ENCODE measurements at regions not wholly inside any gene's neighbourhood (a gene's known extent, or its start where the extent isn't known, plus 50 kb on each side); places are given as distances from the start of the nearest gene placed in this dataset.

GRCh38 chr6:12603673-12604049, 112.9 kb upstream of the PHACTR1 start:
- H3K27ac ChIP-seq: no peak overlapping the region
- no peaks in the 10 kb centered on the region for H3K4me1 ChIP-seq
- no peak overlapping the region for H3K4me3 ChIP-seq
- intact Hi-C loops (cut with DNase I): loop anchor here in 1 of 3 donors (5.0 to 10.0 kb wide), 2 partner anchors 311 to 949 kb away; partner anchors contain the start of gene EDN1
- no peaks in the 10 kb centered on the region for H3K27me3 ChIP-seq
- FAIRE-seq (no peak), DNase-seq (no peak), ATAC-seq (no peak)
- H3K36me3 ChIP-seq: no peaks in the 10 kb centered on the region
- 57% methylated on average over 3 of the region's 3 CpGs for WGBS, 2 donors
- TF ChIP-seq, protein P1, sequence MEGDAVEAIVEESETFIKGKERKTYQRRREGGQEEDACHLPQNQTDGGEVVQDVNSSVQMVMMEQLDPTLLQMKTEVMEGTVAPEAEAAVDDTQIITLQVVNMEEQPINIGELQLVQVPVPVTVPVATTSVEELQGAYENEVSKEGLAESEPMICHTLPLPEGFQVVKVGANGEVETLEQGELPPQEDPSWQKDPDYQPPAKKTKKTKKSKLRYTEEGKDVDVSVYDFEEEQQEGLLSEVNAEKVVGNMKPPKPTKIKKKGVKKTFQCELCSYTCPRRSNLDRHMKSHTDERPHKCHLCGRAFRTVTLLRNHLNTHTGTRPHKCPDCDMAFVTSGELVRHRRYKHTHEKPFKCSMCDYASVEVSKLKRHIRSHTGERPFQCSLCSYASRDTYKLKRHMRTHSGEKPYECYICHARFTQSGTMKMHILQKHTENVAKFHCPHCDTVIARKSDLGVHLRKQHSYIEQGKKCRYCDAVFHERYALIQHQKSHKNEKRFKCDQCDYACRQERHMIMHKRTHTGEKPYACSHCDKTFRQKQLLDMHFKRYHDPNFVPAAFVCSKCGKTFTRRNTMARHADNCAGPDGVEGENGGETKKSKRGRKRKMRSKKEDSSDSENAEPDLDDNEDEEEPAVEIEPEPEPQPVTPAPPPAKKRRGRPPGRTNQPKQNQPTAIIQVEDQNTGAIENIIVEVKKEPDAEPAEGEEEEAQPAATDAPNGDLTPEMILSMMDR (IDR thresholded peaks at IDR 0.05): no peak
- H3K9me3 ChIP-seq: no peaks in the 10 kb centered on the region

DNA sequence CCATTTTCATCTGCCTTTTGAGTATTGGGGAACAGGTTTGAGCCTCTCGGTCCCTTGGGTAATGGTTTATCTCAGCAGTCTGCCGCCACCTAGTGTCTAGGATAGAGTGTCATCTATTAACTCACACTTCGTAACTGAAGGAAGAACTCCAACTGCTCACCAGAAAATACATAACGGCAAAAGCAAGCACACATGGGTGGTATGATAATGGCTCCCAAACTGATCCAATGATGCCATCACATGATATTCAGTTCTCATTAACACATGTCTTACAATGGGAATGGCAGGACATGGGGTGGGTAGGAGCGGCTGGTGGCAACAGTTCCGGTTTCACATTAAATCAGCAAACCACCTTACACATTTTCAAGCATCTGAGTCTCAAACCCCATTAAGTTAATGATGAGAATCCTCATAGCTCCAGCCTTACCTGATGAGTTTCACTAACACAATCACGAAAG, 110.7 kb upstream of the PHACTR1 start:
- no peaks in the 10 kb centered on the region for H3K9me3 ChIP-seq
- TF ChIP-seq, protein P1 (IDR thresholded peaks at IDR 0.05): peak; percentile 19 to 57 (median 54)
- FAIRE-seq (peak; percentile 56), DNase-seq (peak in 3 of 6 donors; percentile 34 to 53 (median 51)), ATAC-seq (peak; percentile 83 to 94 (median 90))
- no peaks in the 10 kb centered on the region for H3K27me3 ChIP-seq
- no peaks in the 10 kb centered on the region for H3K4me1 ChIP-seq
- no peaks in the 10 kb centered on the region for H3K36me3 ChIP-seq
- intact Hi-C loops (cut with DNase I): loop anchor here in 1 of 3 donors (10.0 kb wide), 1 partner anchor 951 kb away; no protein-coding TSS in a partner anchor
- H3K27ac ChIP-seq: no peak overlapping the region
- no peak overlapping the region for H3K4me3 ChIP-seq
- 38 to 41% methylated on average over 7 of the region's 7 CpGs for WGBS, 2 donors

DNA sequence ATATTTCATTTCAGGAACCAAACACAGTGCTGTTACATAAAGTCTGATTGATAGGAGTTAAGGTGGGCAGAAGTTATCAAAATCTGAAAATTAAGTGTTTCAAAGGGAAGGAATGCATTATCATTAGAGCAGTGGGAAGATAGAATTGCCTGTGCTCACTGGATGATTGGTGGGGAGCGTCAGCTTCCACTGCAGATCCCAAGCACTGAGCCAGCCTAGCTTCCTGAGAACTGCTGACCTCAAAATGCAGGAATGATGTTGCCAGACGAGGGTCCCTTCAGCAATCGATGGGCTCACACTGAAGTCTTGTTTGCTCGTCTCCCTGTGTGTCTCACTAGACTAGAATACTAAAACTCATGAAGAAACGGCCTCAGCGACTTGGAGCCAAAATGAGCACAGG, 110.0 kb upstream of the PHACTR1 start:
- Histone ChIP-seq H3K4me1 (no peaks in the 10 kb centered on the region), H3K36me3 (no peaks in the 10 kb centered on the region), H3K9me3 (no peaks in the 10 kb centered on the region), H3K27me3 (no peaks in the 10 kb centered on the region), H3K4me3 (no peak overlapping the region), H3K27ac (no peak overlapping the region)
- intact Hi-C loops (cut with DNase I): loop anchor here in 1 of 3 donors (10.0 kb wide), 1 partner anchor 952 kb away; no protein-coding TSS in a partner anchor
- DNase-seq (no peak), FAIRE-seq (no peak), ATAC-seq (no peak)
- WGBS, 2 donors: 51 to 58% methylated on average over 6 of the region's 6 CpGs
- TF ChIP-seq, protein P1 (IDR thresholded peaks at IDR 0.05): no peak

DNA sequence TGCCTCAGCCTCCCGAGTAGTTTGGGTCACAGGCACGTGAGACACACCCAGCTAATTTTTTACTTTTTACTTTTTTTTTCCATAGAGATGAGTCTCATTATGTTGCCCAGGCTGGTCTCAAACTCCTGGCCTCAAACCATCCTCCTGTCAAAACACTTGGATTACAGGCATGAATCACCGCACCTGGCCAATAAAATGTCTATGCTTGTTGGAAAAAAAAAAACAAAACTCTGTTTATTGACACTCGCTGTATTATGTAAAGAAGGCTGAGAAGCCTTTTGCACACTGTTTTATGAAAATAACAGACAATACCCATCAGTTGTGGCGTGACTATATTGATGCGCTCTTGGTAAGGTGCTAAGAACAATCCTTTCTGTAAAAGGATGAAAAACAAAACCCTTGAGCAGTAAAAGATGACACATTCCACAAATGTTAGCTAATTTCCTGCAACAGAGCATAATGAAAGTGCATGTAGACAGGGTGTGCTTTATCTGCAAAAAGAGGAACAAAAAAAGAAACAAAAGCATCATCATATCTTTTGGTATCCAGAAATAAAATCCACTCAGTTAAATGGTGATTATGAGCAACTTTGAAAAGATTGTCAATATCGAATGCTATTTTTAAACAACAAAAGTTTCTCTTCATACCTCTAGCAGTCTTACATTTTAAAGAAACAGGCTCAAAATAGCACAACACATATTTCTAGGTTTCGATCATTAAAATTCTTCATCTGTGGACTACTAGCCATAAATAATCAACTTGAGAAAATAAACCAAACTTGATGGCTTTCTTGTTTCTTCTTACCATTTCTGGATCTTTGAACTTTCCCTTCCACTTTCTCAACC, 108.3 kb upstream of the PHACTR1 start:
- FAIRE-seq: no peak
- H3K27ac ChIP-seq: no peak overlapping the region
- WGBS, 2 donors: 57% methylated on average over 8 of the region's 8 CpGs

More for the DNA sequence above, 108.3 kb upstream of the PHACTR1 start:
- intact Hi-C loops (cut with DNase I): loop anchor here in 1 of 3 donors (10.0 kb wide), 1 partner anchor 953 kb away; no protein-coding TSS in a partner anchor
- TF ChIP-seq, protein P1 (IDR thresholded peaks at IDR 0.05): no peak
- H3K27me3 ChIP-seq: no peaks in the 10 kb centered on the region
- no peak overlapping the region for H3K4me3 ChIP-seq
- no peak for DNase-seq
- peak in 1 of 4 donors; percentile 17 for ATAC-seq
- no peaks in the 10 kb centered on the region for H3K9me3 ChIP-seq
- H3K4me1 ChIP-seq: no peaks in the 10 kb centered on the region
- no peaks in the 10 kb centered on the region for H3K36me3 ChIP-seq

All from pancreas (tissue), 10 donors.